ENCODE measurements at regions not wholly inside any gene's neighbourhood (a gene's known extent, or its start where the extent isn't known, plus 50 kb on each side); places are given as distances from the start of the nearest gene placed in this dataset.

GRCh38 chr15:70203981-70204560, 106.4 kb upstream of the TLE3 start:
- H3K27me3 ChIP-seq (ENCODE audit: control insufficient read depth, insufficient read depth, low read length), result peaks cover 36% of the 10 kb centered on the region
- H3K9me3 ChIP-seq (ENCODE audit: control insufficient read depth, insufficient read depth, low read length), result no peaks in the 10 kb centered on the region
- CTCF ChIA-PET, result no interaction called here
- H3K4me3 ChIP-seq (ENCODE audit: low read depth, low read length), result no peak overlapping the region
- DNase-seq (ENCODE audit: low read depth, low spot score), result no peak
- no peak overlapping the region for H3K27ac ChIP-seq (ENCODE audit: low read depth, low read length)
- POLR2A ChIA-PET, result no interaction called here
- TF ChIP-seq CTCF (IDR thresholded peaks at IDR 0.05; ENCODE audit: low read depth, low read length), result no peak

- Histone ChIP-seq H3K27me3 (ENCODE audit: control insufficient read depth, insufficient read depth, low read length) (peaks cover 28% of the 10 kb centered on the region), H3K9me3 (ENCODE audit: control insufficient read depth, insufficient read depth, low read length) (no peaks in the 10 kb centered on the region), H3K4me3 (ENCODE audit: low read depth, low read length) (no peak overlapping the region), H3K27ac (ENCODE audit: low read depth, low read length) (no peak overlapping the region)
- ChIA-PET CTCF (no interaction called here), POLR2A (no interaction called here)
- no peak for TF ChIP-seq CTCF (IDR thresholded peaks at IDR 0.05; ENCODE audit: low read depth, low read length)
- no peak for DNase-seq (ENCODE audit: low read depth, low spot score)
Observed at GRCh38 chr15:70202756-70203155, 105.0 kb upstream of the TLE3 start.

- Histone ChIP-seq H3K9me3 (ENCODE audit: control insufficient read depth, insufficient read depth, low read length) (no peaks in the 10 kb centered on the region), H3K4me3 (ENCODE audit: low read depth, low read length) (no peak overlapping the region), H3K27me3 (ENCODE audit: control insufficient read depth, insufficient read depth, low read length) (peaks cover 17% of the 10 kb centered on the region), H3K27ac (ENCODE audit: low read depth, low read length) (no peak overlapping the region)
- CTCF ChIA-PET, result no interaction called here
- DNase-seq (ENCODE audit: low read depth, low spot score), result no peak
- TF ChIP-seq CTCF (IDR thresholded peaks at IDR 0.05; ENCODE audit: low read depth, low read length), result no peak
- POLR2A ChIA-PET, result no interaction called here
Observed at GRCh38 chr15:70201425-70201775, 103.7 kb upstream of the TLE3 start.

GRCh38 chr15:70200511-70201424, 103.1 kb upstream of the TLE3 start:
- no peak for DNase-seq (ENCODE audit: low read depth, low spot score)
- H3K9me3 ChIP-seq (ENCODE audit: control insufficient read depth, insufficient read depth, low read length), result no peaks in the 10 kb centered on the region
- ChIA-PET POLR2A (no interaction called here), CTCF (no interaction called here)
- H3K27me3 ChIP-seq (ENCODE audit: control insufficient read depth, insufficient read depth, low read length), result peaks cover 14% of the 10 kb centered on the region
- no peak for TF ChIP-seq CTCF (IDR thresholded peaks at IDR 0.05; ENCODE audit: low read depth, low read length)
- no peak overlapping the region for H3K4me3 ChIP-seq (ENCODE audit: low read depth, low read length)
- no peak overlapping the region for H3K27ac ChIP-seq (ENCODE audit: low read depth, low read length)

Data from AG04450 (cell line).